Upper lobe of left lung (tissue), 6 donors: ENCODE measurements at regions not wholly inside any gene's neighbourhood (a gene's known extent, or its start where the extent isn't known, plus 50 kb on each side); places are given as distances from the start of the nearest gene placed in this dataset.

Source experiments
- ATAC-seq, 2 donors: fragments of 200-7000 bp; cut with Tn5 transposase; one replicate each; pipeline ENCODE4 v1.9.1; 2022; ENCODE audit warnings: mild to moderate bottlenecking in 2 of 2, moderate library complexity in 2 of 2; ENCODE audit not compliant: low FRiP score in 2 of 2
- DNase-seq, 2 donors: peaks; one replicate each; pipeline ENCODE4 v3.0.0-alpha.2; 2019 to 2020
- H3K27ac ChIP-seq, 4 donors: fragments of 200-600 bp; sonication (generic); one replicate each; pipeline ENCODE4 v1.5.1; 2016 to 2019
- H3K27me3 ChIP-seq, 4 donors: fragments of 200-600 bp; sonication (generic); one replicate each; pipeline ENCODE4 v1.5.1; 2017 to 2019
- H3K36me3 ChIP-seq, 4 donors: fragments of 200-600 bp; sonication (generic); one replicate each; pipeline ENCODE4 v1.5.1; 2016 to 2019
- H3K4me1 ChIP-seq, 4 donors: fragments of 200-600 bp; sonication (generic); one replicate each; pipeline ENCODE4 v1.5.1; 2018 to 2019
- H3K4me3 ChIP-seq, 4 donors: fragments of 200-600 bp; sonication (generic); one replicate each; pipeline ENCODE4 v1.5.1; 2017 to 2019; ENCODE audit warnings: mild to moderate bottlenecking in 2 of 4, moderate library complexity in 1 of 4
- H3K9me3 ChIP-seq, 4 donors: fragments of 200-600 bp; sonication (generic); one replicate each; pipeline ENCODE4 v1.5.1; 2018 to 2019
- CTCF ChIP-seq, 6 experiments: fragments of 450-650 bp in 4 of 6; fragments of 200-600 bp in 2 of 6; sonication (generic) in 2 of 6; IDR thresholded peaks; one replicate each; pipeline ENCODE4 v1.5.1; 2016 to 2019; ENCODE audit warnings: antibody characterized with exemption in 6 of 6
- EP300 ChIP-seq, 4 donors: sonication (generic); formaldehyde crosslinking; IDR thresholded peaks; one replicate each; pipeline ENCODE4 v1.5.1; 2017; ENCODE audit warnings: antibody characterized with exemption in 4 of 4, control low read depth in 2 of 4
- POLR2A ChIP-seq, 4 donors: fragments of 450-650 bp; IDR thresholded peaks; one replicate each; pipeline ENCODE4 v1.5.1; 2016 to 2017; ENCODE audit warnings: antibody characterized with exemption in 4 of 4, mild to moderate bottlenecking in 2 of 4
- POLR2AphosphoS5 ChIP-seq, 2 donors: sonication (generic); formaldehyde crosslinking; IDR thresholded peaks; one replicate each; pipeline ENCODE4 v1.5.1; 2017; ENCODE audit warnings: antibody characterized with exemption in 2 of 2
- WGBS, 2 donors: methylation state at CpG; one replicate each; pipeline ENCODE4 v1.1.5; 2017 to 2018; 5-methylcytosine and 5-hydroxymethylcytosine counted together
- donor health status: DM: no; HTN: no; CAD: no; lungs with moderate emphysema.
- donor health status: DM: no; HTN: yes; CAD: no; lungs with severe emphysema.

- H3K9me3 ChIP-seq = no peaks in the 10 kb centered on the region
- no peaks in the 10 kb centered on the region for H3K27me3 ChIP-seq
- no peaks in the 10 kb centered on the region for H3K4me1 ChIP-seq
- ATAC-seq (no peak), DNase-seq (no peak)
- H3K36me3 ChIP-seq = no peaks in the 10 kb centered on the region
- no peak overlapping the region for H3K4me3 ChIP-seq
- TF ChIP-seq POLR2AphosphoS5 (IDR thresholded peaks at IDR 0.05) (no peak), POLR2A (IDR thresholded peaks at IDR 0.05) (no peak), CTCF (IDR thresholded peaks at IDR 0.05) (no peak), EP300 (IDR thresholded peaks at IDR 0.05) (no peak)
- H3K27ac ChIP-seq = no peak overlapping the region
Measured at GRCh38 chr2:77813599-77813998, 291.4 kb upstream of the LRRTM4 start.

GRCh38 chr2:77816618-77817017 is 294.4 kb upstream of the LRRTM4 start:
- DNase-seq (no peak), ATAC-seq (no peak)
- Histone ChIP-seq H3K4me3 (no peak overlapping the region), H3K4me1 (no peaks in the 10 kb centered on the region), H3K9me3 (no peaks in the 10 kb centered on the region), H3K27ac (no peak overlapping the region), H3K27me3 (no peaks in the 10 kb centered on the region), H3K36me3 (no peaks in the 10 kb centered on the region)
- TF ChIP-seq POLR2A (IDR thresholded peaks at IDR 0.05) (no peak), POLR2AphosphoS5 (IDR thresholded peaks at IDR 0.05) (no peak), CTCF (IDR thresholded peaks at IDR 0.05) (no peak), EP300 (IDR thresholded peaks at IDR 0.05) (no peak)
- 33 to 39% methylated on average over 1 of the region's 1 CpG for WGBS, 2 donors

GRCh38 chr2:77818186-77818585 is 296.0 kb upstream of the LRRTM4 start:
- Histone ChIP-seq H3K27me3 (no peaks in the 10 kb centered on the region), H3K36me3 (no peaks in the 10 kb centered on the region), H3K4me3 (no peak overlapping the region), H3K4me1 (no peaks in the 10 kb centered on the region), H3K27ac (no peak overlapping the region), H3K9me3 (no peaks in the 10 kb centered on the region)
- DNase-seq (no peak), ATAC-seq (no peak)
- TF ChIP-seq POLR2AphosphoS5 (IDR thresholded peaks at IDR 0.05) (no peak), EP300 (IDR thresholded peaks at IDR 0.05) (no peak), CTCF (IDR thresholded peaks at IDR 0.05) (no peak), POLR2A (IDR thresholded peaks at IDR 0.05) (no peak)

GRCh38 chr2:77823028-77823427 is 300.9 kb upstream of the LRRTM4 start:
- Histone ChIP-seq H3K27me3 (no peaks in the 10 kb centered on the region), H3K27ac (no peak overlapping the region), H3K36me3 (no peaks in the 10 kb centered on the region), H3K9me3 (no peaks in the 10 kb centered on the region), H3K4me1 (no peaks in the 10 kb centered on the region), H3K4me3 (no peak overlapping the region)
- TF ChIP-seq POLR2AphosphoS5 (IDR thresholded peaks at IDR 0.05) (no peak), CTCF (IDR thresholded peaks at IDR 0.05) (no peak), EP300 (IDR thresholded peaks at IDR 0.05) (no peak), POLR2A (IDR thresholded peaks at IDR 0.05) (no peak)
- DNase-seq = no peak
- WGBS, 2 donors = 70 to 73% methylated on average over 2 of the region's 2 CpGs
- no peak for ATAC-seq

- no peaks in the 10 kb centered on the region for H3K36me3 ChIP-seq
- H3K27ac ChIP-seq = no peak overlapping the region
- no peaks in the 10 kb centered on the region for H3K4me1 ChIP-seq
- WGBS, 2 donors = 57 to 75% methylated on average over 2 of the region's 2 CpGs
- H3K9me3 ChIP-seq = peaks cover 0 to 12% (median 6%) of the 10 kb centered on the region in 4 donors
- H3K4me3 ChIP-seq = no peak overlapping the region
- H3K27me3 ChIP-seq = no peaks in the 10 kb centered on the region
- DNase-seq = no peak
- TF ChIP-seq CTCF (IDR thresholded peaks at IDR 0.05) = no peak
- no peak for TF ChIP-seq POLR2AphosphoS5 (IDR thresholded peaks at IDR 0.05)
- TF ChIP-seq EP300 (IDR thresholded peaks at IDR 0.05) = no peak
- TF ChIP-seq POLR2A (IDR thresholded peaks at IDR 0.05) = no peak
- no peak for ATAC-seq
Measured at GRCh38 chr2:77831060-77831459, 308.9 kb upstream of the LRRTM4 start.
